Gastrocnemius medialis (tissue), 4 donors: ENCODE measurements at regions not wholly inside any gene's neighbourhood (a gene's known extent, or its start where the extent isn't known, plus 50 kb on each side); places are given as distances from the start of the nearest gene placed in this dataset.

Source experiments
- CTCF ChIP-seq, 5 experiments: fragments of 450-650 bp in 3 of 5; fragments of 200-600 bp in 2 of 5; sonication (generic) in 2 of 5; IDR thresholded peaks in 4 of 5; conservative IDR thresholded peaks in 1 of 5; 1 replicate in 4 of 5; 2 replicates in 1 of 5; pipeline ENCODE4 v1.5.1; 2016 to 2019; ENCODE audit warnings: antibody characterized with exemption in 5 of 5, mild to moderate bottlenecking in 3 of 5, moderate library complexity in 3 of 5
- POLR2A ChIP-seq, 2 donors: fragments of 450-650 bp; IDR thresholded peaks; one replicate each; pipeline ENCODE4 v1.6.1; 2017; ENCODE audit warnings: antibody characterized with exemption in 2 of 2, mild to moderate bottlenecking in 2 of 2, moderate library complexity in 2 of 2

- TF ChIP-seq CTCF (IDR thresholded peaks at IDR 0.05 in 4 of 5, conservative IDR thresholded peaks at IDR 0.05 in 1 of 5) = no peak
- no peak for TF ChIP-seq POLR2A (IDR thresholded peaks at IDR 0.05)
Measured at GRCh38 chr4:92189146-92189545, 114.6 kb upstream of the GRID2 start.
